HG03439 (cell line): ENCODE measurements at regions not wholly inside any gene's neighbourhood (a gene's known extent, or its start where the extent isn't known, plus 50 kb on each side); places are given as distances from the start of the nearest gene placed in this dataset.
"Not testable (repeated sequence)": the region's sequence is repeated elsewhere in the genome, so short reads cannot be mapped to it uniquely, and the experiment has no call there.

ENCODE experiments used
- ATAC-seq: cut with Tn5 transposase; IDR thresholded peaks from one replicate; pipeline ENCODE4 v1.9.1; 2021; ENCODE audit warnings: mild to moderate bottlenecking, moderate library complexity; ENCODE audit not compliant: unreplicated experiment

- ATAC-seq: no peak
These were observed 200.2 kb upstream of the DDX18 start for GRCh38 chr2:117614296-117614695.

- no peak for ATAC-seq
These were observed 199.5 kb upstream of the DDX18 start for GRCh38 chr2:117614823-117615534.

DNA sequence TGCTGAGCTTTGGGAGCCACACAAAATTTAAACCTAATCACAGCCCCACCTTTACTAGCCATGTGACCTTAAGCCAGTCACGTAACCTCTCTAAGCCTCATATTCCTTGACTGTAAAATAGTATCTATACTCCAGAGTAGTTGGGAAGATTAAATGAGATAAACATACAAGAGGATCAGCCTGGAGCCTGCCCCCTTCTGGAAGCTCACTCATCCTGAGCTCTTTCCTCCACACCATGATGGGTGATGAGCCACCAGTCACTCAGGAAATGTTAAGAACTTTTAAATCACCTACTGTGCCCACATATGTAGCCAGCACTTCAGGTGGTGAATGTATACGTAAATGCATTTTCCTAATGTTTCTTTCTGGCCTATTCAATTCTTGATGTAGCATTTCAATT lies 195.9 kb upstream of the DDX18 start:
- no peak for ATAC-seq

DNA sequence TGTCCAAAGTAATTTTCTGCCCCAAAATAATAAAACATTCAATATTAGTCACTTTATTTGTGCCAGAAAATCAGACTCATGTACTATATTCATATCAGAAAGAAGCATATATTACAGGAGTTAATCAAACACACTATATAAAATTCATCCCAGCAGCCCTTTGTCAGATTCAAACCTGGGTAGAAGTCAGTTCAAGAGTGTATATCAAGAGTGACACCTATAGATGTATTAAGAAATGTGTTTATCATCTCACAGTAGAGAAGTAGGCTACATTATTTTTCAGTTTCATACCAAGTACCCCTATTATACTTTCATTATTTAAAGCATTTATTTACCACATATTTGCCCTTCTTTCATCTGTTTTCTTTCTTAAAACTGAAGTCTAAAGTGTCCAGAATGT lies 193.2 kb upstream of the DDX18 start:
- ATAC-seq: no peak

DNA sequence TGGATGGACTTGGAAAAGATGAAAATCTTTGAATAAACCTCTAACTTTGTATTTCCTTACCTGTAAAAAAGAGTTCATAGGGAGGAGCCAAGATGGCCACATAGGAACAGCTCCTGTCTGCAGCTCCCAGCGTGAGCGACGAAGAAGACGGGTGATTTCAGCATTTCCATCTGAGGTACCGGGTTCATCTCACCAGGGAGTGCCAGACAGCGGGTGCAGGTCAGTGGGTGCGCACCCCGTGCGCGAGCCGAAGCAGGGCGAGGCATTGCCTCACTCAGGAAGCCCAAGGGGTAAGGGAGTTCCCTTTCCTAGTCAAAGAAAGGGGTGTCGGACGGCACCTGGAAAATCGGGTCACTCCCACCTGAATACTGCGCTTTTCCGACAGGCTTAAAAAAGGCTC lies 191.3 kb upstream of the DDX18 start:
- ATAC-seq: not testable (repeated sequence)

DNA sequence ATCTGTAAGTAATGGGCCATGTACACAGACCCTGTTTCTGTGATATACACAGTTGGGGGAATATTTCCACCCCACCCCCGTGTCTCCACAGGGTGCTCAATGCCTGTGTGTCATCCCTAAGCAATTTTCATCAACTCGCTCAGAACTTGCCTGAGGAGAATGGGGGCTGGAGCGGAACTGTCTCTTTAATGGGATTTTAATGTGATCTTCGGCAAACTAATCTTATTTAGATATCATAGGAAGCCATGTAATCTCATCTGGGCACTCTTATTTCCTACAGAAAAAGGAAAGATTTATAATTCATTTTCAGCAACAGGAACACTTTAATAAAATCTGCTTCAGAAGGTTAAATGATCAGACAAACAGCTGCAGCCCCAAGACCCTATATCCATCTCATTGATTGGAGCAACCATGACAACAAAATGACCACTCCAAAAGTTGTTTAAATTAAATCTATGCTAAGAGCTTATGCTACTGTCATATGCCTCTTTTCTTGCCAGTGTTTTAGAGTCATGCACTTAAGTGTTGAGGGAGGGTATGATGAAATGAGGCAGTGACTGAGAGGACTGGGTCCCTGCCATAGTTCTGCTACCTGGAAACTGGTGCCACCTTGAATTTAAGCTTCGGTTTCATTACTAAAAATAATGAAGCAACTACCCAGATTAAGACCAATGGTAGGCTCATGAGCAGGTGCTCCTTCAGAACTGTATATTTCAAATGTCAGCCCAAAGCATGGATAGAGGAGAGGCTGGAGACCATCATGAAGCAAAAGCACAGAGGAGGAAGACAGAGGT lies 183.1 kb upstream of the DDX18 start:
- ATAC-seq: no peak

DNA sequence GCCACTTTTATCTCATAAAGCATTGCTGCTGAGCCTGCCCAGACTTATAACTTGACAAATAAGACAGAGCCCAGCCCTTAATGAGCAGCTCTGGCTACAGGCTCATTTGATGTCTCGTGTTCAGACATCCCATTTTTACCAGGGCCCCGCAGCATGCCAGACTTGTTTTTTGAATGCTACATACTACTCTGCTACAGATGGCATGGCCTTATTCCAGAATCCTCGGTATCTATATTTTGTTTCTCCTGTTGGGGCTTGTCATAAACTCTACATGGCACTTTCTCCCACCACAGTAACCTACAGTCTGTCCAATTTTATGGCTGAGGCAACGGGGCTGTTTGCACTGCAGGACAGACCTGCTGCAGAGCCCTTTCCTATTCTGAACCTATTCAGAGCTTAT lies 179.0 kb upstream of the DDX18 start:
- ATAC-seq: no peak

DNA sequence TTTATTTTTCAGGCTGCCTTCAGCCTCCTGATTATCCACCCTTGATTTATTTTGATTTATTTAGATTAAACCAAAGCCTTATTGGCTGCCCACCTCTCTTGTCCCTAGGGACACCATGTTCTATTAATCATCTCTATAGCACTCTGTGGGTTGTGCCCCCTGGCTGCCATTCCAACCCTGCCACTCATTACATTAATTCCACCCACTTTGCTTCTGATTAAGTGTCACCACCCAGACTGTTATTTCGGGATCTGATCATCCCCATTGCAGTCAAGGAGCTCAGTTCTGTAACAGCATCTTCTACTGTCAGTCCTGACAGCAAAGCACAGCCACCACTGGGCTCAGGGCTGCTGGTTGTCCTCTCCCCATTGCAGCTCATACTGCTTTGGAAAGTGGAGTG lies 175.1 kb upstream of the DDX18 start:
- no peak for ATAC-seq

GRCh38 chr2:117644403-117644802 lies 170.1 kb upstream of the DDX18 start:
- ATAC-seq: no peak

GRCh38 chr2:117645458-117645857 lies 169.0 kb upstream of the DDX18 start:
- ATAC-seq: no peak

DNA sequence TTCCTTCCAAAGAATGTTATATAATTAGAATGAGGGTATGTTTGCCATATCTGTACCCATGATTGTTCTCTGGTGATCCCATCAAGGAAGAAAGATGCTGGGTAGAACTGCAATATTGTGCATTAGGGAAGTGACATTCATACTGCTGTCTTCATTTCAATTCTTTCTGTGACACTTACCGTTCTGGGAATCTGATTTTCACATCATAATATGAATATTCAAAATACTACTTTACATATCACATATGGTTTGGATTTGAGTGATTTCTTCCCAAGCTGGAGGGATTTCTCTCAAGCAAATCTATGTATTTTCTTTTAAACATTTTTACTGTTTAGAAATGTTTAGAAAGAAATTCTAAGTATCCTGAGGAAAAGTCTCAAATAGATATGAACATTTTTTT lies 168.4 kb upstream of the DDX18 start:
- no peak for ATAC-seq

DNA sequence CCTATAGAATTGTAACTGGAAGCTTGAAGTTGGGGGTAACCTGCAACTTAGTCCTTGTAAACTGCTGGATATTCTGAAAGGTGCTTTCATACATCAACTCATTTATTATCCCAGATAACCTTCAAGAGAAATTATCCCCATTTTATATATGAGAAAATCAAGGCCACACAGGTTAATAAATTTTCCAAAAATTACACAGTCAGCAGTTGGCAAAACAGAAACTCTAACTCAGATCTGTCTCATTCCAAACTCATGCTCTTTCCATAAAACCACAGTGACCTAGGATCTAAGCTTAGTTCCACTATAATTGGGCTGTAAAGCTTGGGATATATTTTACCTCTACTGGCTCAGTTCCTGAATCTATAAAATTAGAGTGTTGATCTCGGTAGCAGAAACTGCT lies 167.6 kb upstream of the DDX18 start:
- no peak for ATAC-seq

- no peak for ATAC-seq
These were observed 157.9 kb upstream of the DDX18 start for GRCh38 chr2:117656546-117656945.

- ATAC-seq: no peak
These were observed 152.9 kb upstream of the DDX18 start for GRCh38 chr2:117661619-117662018.

- no peak for ATAC-seq
These were observed 140.3 kb upstream of the DDX18 start for GRCh38 chr2:117674172-117674571.

- no peak for ATAC-seq
These were observed 134.5 kb upstream of the DDX18 start for GRCh38 chr2:117679952-117680351.

DNA sequence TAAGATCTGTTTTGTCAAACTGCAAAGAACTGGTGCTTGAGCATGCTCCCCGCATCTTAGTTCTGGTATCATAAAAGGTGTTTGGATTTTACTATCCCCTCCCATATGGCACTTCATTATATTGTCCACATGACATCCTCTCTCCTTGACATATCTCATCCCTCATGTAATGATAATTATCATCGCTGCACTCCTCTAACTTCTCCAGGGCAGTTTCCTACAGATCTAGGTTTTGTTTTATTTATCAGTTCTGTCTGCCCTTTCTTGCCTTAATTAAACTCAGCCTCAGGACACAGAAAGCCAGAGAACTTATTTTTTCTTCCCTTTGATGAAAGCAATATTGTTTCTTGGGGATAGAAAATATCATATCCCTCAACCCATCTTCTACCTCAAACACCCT lies 129.6 kb upstream of the DDX18 start:
- no peak for ATAC-seq

DNA sequence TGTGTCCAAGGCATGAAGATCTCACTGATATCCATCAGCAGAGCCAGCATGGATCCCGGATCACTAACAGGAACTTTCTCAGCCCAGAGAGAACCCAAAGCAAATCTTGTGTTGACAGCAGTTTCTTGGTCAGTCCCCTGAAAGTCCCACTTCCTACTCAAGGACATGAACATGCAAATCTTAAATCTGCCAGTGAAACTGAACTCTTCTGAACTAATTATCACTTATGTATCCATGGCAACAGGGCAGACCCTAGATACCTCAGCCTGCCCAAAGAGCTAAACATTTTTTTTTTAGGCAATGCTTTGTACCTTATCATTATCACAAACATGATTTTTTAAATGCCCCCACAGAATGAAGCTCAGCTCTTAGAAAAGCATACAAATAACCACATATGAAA lies 127.8 kb upstream of the DDX18 start:
- ATAC-seq: peak; percentile 99

DNA sequence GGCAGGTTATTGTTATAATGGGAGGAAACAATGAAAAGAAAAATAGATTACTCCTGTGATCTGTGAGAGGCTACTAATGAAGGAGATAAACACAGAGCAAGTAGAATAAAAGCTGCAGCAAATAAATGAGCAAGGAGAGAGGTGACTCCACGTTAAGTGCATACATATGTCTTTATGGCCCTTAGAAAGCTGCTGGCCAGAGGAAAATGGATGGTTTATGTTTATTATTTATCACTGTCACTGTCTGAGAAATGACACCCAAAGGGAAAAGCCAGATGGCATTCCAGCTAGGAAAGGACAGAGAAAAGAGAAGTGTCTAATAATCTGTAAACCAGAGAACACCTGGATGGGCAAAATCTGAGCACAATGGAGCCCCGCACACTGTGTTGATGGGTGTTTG lies 122.9 kb upstream of the DDX18 start:
- no peak for ATAC-seq

GRCh38 chr2:117692001-117692763 lies 122.3 kb upstream of the DDX18 start:
- ATAC-seq: no peak

DNA sequence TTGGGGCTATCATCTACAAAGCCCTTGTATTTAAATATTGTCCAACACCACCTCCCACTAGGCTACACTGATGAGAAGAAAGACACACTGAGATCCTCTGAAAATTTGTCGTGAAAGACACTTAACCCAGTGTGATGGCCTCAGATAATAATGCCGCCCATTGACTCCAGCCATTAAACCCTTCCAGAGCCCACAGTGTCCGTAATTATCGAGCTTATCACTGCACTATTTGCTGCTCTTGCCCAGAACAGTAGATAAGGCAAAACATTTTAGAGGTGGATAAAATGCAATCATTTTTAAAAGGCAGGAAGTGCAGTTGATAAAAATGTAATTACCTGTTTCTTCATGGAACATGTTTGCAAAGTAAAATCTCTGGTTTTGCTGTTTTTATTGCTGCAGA lies 121.3 kb upstream of the DDX18 start:
- no peak for ATAC-seq

DNA sequence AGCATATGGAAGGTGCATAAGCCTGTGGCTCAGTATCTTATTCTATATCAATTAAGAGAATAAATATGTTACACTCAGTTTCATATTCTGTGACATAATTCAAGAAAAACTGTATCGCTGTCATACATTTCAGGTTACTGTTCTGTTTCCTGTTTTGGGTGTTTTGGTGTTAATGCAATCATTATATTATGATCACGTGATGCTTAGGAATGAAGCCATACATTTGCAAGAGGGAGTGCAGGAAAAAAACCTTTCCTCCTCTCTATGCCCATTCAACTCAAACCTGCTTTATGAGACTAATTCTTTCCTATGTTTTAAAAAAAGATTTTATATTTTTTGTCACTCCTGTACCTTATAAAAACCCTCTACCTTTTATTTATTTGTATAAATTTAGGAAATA lies 120.8 kb upstream of the DDX18 start:
- no peak for ATAC-seq
